HepG2 (cell line): ENCODE measurements at regions not wholly inside any gene's neighbourhood (a gene's known extent, or its start where the extent isn't known, plus 50 kb on each side); places are given as distances from the start of the nearest gene placed in this dataset.

ENCODE experiments used
- ATAC-seq: fragments of 200-7000 bp; cut with Tn5 transposase; 3 replicates; pipeline ENCODE4 v1.9.1; 2020; ENCODE audit warnings: mild to moderate bottlenecking, moderate library complexity
- BruUV-seq: library from RNA; stranded (reverse); fragments of 400-500 nt; replicated peaks from 2 replicates; lab custom pipeline; 2021; lab: Mats Ljungman, UMichigan
- CTCF ChIA-PET: fragments of 300-600 bp; formaldehyde crosslinking; extraction: SDS; loops from one replicate; lab custom pipeline; 2021; ENCODE audit warnings: low total read pairs, inconsistent platforms, low intra/inter-chr PET ratio; lab: Yijun Ruan, JAX
- POLR2A ChIA-PET: fragments of 350-600 bp; sonication (Branson Sonifier 250); formaldehyde crosslinking; loops from one replicate; lab custom pipeline; 2020; ENCODE audit warnings: antibody characterized with exemption, inconsistent platforms; lab: Yijun Ruan, JAX
- DNase-seq: peaks from one replicate; pipeline ENCODE4 v3.0.0-alpha.2; 2015; ENCODE audit warnings: low spot score
- FAIRE-seq: peaks from 3 replicates; lab custom pipeline; 2011; peaks lifted over from hg19 to GRCh38; lab: Jason Lieb, UNC
- H2AFZ ChIP-seq: one replicate; pipeline ENCODE4 v1.6.1; 2011; ENCODE audit warnings: low read length, inconsistent platforms
- H3K27ac ChIP-seq: fragments of 300-600 bp; 3 replicates; pipeline ENCODE4 v1.8.0; 2011; ENCODE audit warnings: mixed run types, mild to moderate bottlenecking, mixed read lengths, low read length, inconsistent platforms; ENCODE audit not compliant: insufficient read depth; ENCODE audit errors: extremely low read length
- H3K27me3 ChIP-seq, 2 experiments: fragments of 200-600 bp in 1 of 2; 2 replicates in 1 of 2; 3 replicates in 1 of 2; pipeline versions ENCODE4 v1.6.0 to v1.8.0; 2011; ENCODE audit warnings: low read length in 2 of 2, mild to moderate bottlenecking in 2 of 2, moderate library complexity in 2 of 2, inconsistent platforms in 1 of 2; ENCODE audit not compliant: insufficient read depth in 2 of 2, control insufficient read depth in 1 of 2
- H3K36me3 ChIP-seq, 2 experiments: fragments of 200-600 bp in 1 of 2; replicated peaks in 1 of 2; 2 replicates in 1 of 2; 3 replicates in 1 of 2; pipeline versions ENCODE4 v1.5.1 to v1.8.0; 2011; ENCODE audit warnings: low read length in 2 of 2, inconsistent platforms in 1 of 2; ENCODE audit not compliant: insufficient read depth in 2 of 2, control insufficient read depth in 1 of 2
- H3K4me1 ChIP-seq: 2 replicates; pipeline ENCODE4 v1.5.1; 2012; ENCODE audit warnings: low read length, inconsistent platforms; ENCODE audit not compliant: insufficient read depth
- H3K4me2 ChIP-seq: 2 replicates; pipeline ENCODE4 v1.6.0; 2011; ENCODE audit warnings: low read depth, low read length, inconsistent platforms
- H3K4me3 ChIP-seq, 3 experiments: fragments of 200-600 bp in 1 of 3; sonication (generic), shearing (Covaris generic) in 1 of 3; replicated peaks in 1 of 3; 2 replicates each; pipeline ENCODE4 v1.5.1; 2011 to 2016; ENCODE audit warnings: low read length in 3 of 3, inconsistent platforms in 2 of 3, low read depth in 2 of 3, mild to moderate bottlenecking in 2 of 3, control low read depth in 1 of 3, mixed read lengths in 1 of 3; ENCODE audit not compliant: insufficient read depth in 1 of 3
- H3K79me2 ChIP-seq: one replicate; pipeline ENCODE4 v1.6.1; 2011; ENCODE audit warnings: low read length, inconsistent platforms; ENCODE audit not compliant: insufficient read depth
- H3K9ac ChIP-seq: 2 replicates; pipeline ENCODE4 v1.6.0; 2011; ENCODE audit warnings: mild to moderate bottlenecking, low read depth, low read length, inconsistent platforms; ENCODE audit not compliant: insufficient read depth
- H3K9me3 ChIP-seq: 2 replicates; pipeline ENCODE4 v1.5.1; 2012; ENCODE audit warnings: mild to moderate bottlenecking, low read length
- H4K20me1 ChIP-seq: 2 replicates; pipeline ENCODE4 v1.6.0; 2011; ENCODE audit warnings: inconsistent platforms, mild to moderate bottlenecking, low read length, moderate library complexity; ENCODE audit not compliant: insufficient read depth
- DR1 ChIP-seq: sonication (generic); formaldehyde crosslinking; IDR thresholded peaks from 2 replicates; pipeline ENCODE4 v1.8.0; 2021; ENCODE audit warnings: mild to moderate bottlenecking, missing genetic modification reagents, inconsistent platforms
- GZF1 ChIP-seq: sonication (generic); formaldehyde crosslinking; IDR thresholded peaks from 2 replicates; pipeline ENCODE4 v1.5.1; 2020; ENCODE audit warnings: mild to moderate bottlenecking, missing genetic modification reagents
- HDAC2 ChIP-seq: sonication (generic); formaldehyde crosslinking; IDR thresholded peaks from 2 replicates; pipeline ENCODE4 v1.4.0; 2020; ENCODE audit warnings: missing genetic modification reagents
- HNF4G ChIP-seq, 2 experiments: sonication (generic) in 1 of 2; formaldehyde crosslinking in 1 of 2; IDR thresholded peaks; 2 replicates each; pipeline versions ENCODE4 v1.4.0 to v1.6.1; 2011 to 2020; ENCODE audit warnings: borderline replicate concordance in 2 of 2, low read depth in 2 of 2, mild to moderate bottlenecking in 2 of 2, low read length in 1 of 2, missing genetic modification reagents in 1 of 2, moderate library complexity in 1 of 2
- KLF6 ChIP-seq: IDR thresholded peaks from 2 replicates; pipeline ENCODE4 v1.8.0; 2016; ENCODE audit warnings: missing biosample characterization, missing genetic modification reagents
- NR2F6 ChIP-seq, 2 experiments: IDR thresholded peaks; 2 replicates each; pipeline ENCODE4 v1.6.1; 2016; ENCODE audit warnings: antibody characterized with exemption in 1 of 2, mild to moderate bottlenecking in 1 of 2
- RFX1 ChIP-seq: fragments of 450-650 bp; IDR thresholded peaks from 2 replicates; pipeline ENCODE4 v1.6.1; 2017
- RFX3 ChIP-seq: IDR thresholded peaks from 2 replicates; pipeline ENCODE4 v1.6.1; 2016; ENCODE audit warnings: missing biosample characterization, missing genetic modification reagents
- ZMYM3 ChIP-seq: sonication (generic); formaldehyde crosslinking; IDR thresholded peaks from 2 replicates; pipeline ENCODE4 v1.5.1; 2020; ENCODE audit warnings: mild to moderate bottlenecking, missing genetic modification reagents
- ZNF543 ChIP-seq: sonication (generic); formaldehyde crosslinking; IDR thresholded peaks from 2 replicates; pipeline ENCODE4 v1.4.0; 2020; ENCODE audit warnings: mild to moderate bottlenecking, missing genetic modification reagents
- WGBS: methylation state at CpG from one replicate; pipeline ENCODE4 v1.1.6; 2017; ENCODE audit warnings: low lambda C conversion rate; 5-methylcytosine and 5-hydroxymethylcytosine counted together
- in situ Hi-C: cut with HindIII; loops from 2 replicates; pipeline ENCODE4 v1.10.0; 2017; ENCODE audit warnings: low pct_unique_long_range_greater_than_20kb; ENCODE audit not compliant: extremely low pct_ligation_motif_present
- intact Hi-C: fragments of 100-400 bp; cut with micrococcal nuclease; formaldehyde crosslinking; loops from one replicate; pipeline ENCODE4 v1.10.0; 2022; ENCODE audit not compliant: unreplicated experiment
- TF ChIP-seq, protein P1 (sequence below): sonication (generic); formaldehyde crosslinking; IDR thresholded peaks from 2 replicates; pipeline ENCODE4 v1.4.0; 2020; ENCODE audit warnings: missing genetic modification reagents
- TF ChIP-seq, protein P2 (sequence below): sonication (generic); formaldehyde crosslinking; IDR thresholded peaks from 2 replicates; pipeline ENCODE4 v1.5.1; 2020; ENCODE audit warnings: missing genetic modification reagents, mild to moderate bottlenecking, borderline replicate concordance
- TF ChIP-seq, protein P3 (sequence below): sonication (generic); formaldehyde crosslinking; IDR thresholded peaks from 2 replicates; pipeline ENCODE4 v1.5.1; 2020; ENCODE audit warnings: mild to moderate bottlenecking, missing genetic modification reagents, moderate library complexity
- TF ChIP-seq, protein P4 (sequence below): sonication (generic); formaldehyde crosslinking; IDR thresholded peaks from 2 replicates; pipeline ENCODE4 v1.4.0; 2020; ENCODE audit warnings: mild to moderate bottlenecking, missing genetic modification reagents

DNA sequence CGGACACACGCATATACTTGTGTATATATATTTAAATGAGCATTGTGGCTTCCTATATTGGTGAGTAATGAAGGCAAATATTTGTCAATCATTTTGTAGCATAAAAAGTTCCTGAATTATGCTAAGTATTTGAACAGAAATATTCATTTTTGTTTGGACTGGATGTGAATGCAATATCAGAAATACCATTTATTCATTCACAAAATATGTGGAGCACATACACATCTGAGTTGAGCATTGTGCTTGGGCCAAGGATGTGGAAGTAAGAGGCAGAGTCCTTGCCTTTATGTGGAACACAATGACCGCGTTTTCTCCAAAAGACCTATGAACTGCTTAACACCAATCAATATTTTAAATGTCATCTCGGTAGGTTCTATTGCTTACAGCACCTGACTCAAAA, 1086.5 kb downstream of the NR2F1-AS1 start (continued):
- TF ChIP-seq ZMYM3, result no peak
- TF ChIP-seq, protein P1, sequence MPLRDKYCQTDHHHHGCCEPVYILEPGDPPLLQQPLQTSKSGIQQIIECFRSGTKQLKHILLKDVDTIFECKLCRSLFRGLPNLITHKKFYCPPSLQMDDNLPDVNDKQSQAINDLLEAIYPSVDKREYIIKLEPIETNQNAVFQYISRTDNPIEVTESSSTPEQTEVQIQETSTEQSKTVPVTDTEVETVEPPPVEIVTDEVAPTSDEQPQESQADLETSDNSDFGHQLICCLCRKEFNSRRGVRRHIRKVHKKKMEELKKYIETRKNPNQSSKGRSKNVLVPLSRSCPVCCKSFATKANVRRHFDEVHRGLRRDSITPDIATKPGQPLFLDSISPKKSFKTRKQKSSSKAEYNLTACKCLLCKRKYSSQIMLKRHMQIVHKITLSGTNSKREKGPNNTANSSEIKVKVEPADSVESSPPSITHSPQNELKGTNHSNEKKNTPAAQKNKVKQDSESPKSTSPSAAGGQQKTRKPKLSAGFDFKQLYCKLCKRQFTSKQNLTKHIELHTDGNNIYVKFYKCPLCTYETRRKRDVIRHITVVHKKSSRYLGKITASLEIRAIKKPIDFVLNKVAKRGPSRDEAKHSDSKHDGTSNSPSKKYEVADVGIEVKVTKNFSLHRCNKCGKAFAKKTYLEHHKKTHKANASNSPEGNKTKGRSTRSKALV (CRISPR knock-in tag), result no peak

DNA sequence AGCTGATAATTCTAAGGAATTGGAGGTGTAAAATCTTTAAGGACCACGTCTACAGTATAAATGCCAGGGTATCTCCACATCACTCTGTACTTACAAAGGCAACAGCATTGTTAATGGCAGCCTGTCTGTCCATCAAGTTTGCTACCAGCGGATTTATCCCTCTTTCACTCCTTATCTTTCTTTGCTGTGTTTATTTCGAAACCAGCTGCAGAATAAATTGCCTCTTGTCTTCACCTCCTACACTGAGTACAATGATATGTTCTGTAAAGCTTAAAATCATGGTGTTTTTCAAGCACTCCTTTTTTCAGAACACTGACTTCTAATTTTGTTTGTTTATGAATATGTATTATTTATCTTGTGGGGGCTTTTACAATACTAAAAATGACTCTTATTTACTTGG, 1088.1 kb downstream of the NR2F1-AS1 start:
- Histone ChIP-seq H3K4me1 (no peaks in the 10 kb centered on the region), H3K4me2 (no peak overlapping the region), H3K36me3 (no peaks in the 10 kb centered on the region), H3K27ac (no peak overlapping the region), H3K9ac (no peak overlapping the region), H3K9me3 (no peaks in the 10 kb centered on the region), H2AFZ (no peak overlapping the region), H3K4me3 (no peak overlapping the region), H3K79me2 (no peaks in the 10 kb centered on the region), H4K20me1 (no peaks in the 10 kb centered on the region), H3K27me3 (no peaks in the 10 kb centered on the region)
- WGBS, result 6% methylated on average over 3 of the region's 3 CpGs
- TF ChIP-seq RFX1 (no peak), DR1 (CRISPR knock-in tag) (no peak), RFX3 (CRISPR knock-in tag) (no peak), NR2F6 (IDR thresholded peaks at IDR 0.05) (no peak), NR2F6 (CRISPR knock-in tag; IDR thresholded peaks at IDR 0.05) (no peak), HNF4G (IDR thresholded peaks at IDR 0.05; ENCODE audit: borderline replicate concordance, low read depth, low read length) (no peak), HNF4G (CRISPR knock-in tag; IDR thresholded peaks at IDR 0.05; ENCODE audit: borderline replicate concordance, low read depth) (no peak), HDAC2 (CRISPR knock-in tag) (no peak), ZNF543 (CRISPR knock-in tag) (no peak), KLF6 (CRISPR knock-in tag) (no peak), GZF1 (CRISPR knock-in tag) (no peak)
- TF ChIP-seq, protein P2, sequence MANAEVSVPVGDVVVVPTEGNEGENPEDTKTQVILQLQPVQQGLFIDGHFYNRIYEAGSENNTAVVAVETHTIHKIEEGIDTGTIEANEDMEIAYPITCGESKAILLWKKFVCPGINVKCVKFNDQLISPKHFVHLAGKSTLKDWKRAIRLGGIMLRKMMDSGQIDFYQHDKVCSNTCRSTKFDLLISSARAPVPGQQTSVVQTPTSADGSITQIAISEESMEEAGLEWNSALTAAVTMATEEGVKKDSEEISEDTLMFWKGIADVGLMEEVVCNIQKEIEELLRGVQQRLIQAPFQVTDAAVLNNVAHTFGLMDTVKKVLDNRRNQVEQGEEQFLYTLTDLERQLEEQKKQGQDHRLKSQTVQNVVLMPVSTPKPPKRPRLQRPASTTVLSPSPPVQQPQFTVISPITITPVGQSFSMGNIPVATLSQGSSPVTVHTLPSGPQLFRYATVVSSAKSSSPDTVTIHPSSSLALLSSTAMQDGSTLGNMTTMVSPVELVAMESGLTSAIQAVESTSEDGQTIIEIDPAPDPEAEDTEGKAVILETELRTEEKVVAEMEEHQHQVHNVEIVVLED (CRISPR knock-in tag), result no peak
- TF ChIP-seq, protein P3, sequence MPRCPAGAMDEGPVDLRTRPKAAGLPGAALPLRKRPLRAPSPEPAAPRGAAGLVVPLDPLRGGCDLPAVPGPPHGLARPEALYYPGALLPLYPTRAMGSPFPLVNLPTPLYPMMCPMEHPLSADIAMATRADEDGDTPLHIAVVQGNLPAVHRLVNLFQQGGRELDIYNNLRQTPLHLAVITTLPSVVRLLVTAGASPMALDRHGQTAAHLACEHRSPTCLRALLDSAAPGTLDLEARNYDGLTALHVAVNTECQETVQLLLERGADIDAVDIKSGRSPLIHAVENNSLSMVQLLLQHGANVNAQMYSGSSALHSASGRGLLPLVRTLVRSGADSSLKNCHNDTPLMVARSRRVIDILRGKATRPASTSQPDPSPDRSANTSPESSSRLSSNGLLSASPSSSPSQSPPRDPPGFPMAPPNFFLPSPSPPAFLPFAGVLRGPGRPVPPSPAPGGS (CRISPR knock-in tag), result no peak
- TF ChIP-seq, protein P4, sequence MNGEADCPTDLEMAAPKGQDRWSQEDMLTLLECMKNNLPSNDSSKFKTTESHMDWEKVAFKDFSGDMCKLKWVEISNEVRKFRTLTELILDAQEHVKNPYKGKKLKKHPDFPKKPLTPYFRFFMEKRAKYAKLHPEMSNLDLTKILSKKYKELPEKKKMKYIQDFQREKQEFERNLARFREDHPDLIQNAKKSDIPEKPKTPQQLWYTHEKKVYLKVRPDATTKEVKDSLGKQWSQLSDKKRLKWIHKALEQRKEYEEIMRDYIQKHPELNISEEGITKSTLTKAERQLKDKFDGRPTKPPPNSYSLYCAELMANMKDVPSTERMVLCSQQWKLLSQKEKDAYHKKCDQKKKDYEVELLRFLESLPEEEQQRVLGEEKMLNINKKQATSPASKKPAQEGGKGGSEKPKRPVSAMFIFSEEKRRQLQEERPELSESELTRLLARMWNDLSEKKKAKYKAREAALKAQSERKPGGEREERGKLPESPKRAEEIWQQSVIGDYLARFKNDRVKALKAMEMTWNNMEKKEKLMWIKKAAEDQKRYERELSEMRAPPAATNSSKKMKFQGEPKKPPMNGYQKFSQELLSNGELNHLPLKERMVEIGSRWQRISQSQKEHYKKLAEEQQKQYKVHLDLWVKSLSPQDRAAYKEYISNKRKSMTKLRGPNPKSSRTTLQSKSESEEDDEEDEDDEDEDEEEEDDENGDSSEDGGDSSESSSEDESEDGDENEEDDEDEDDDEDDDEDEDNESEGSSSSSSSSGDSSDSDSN (CRISPR knock-in tag), result no peak
- CTCF ChIA-PET, result no interaction called here
- no peak for FAIRE-seq
- intact Hi-C loops (no loop called here), in situ Hi-C loops (no loop called here)
- POLR2A ChIA-PET, result no interaction called here
- no TSS peak for BruUV-seq
- ATAC-seq, result no peak
- no peak for DNase-seq
